ENCODE measurements at regions not wholly inside any gene's neighbourhood (a gene's known extent, or its start where the extent isn't known, plus 50 kb on each side); places are given as distances from the start of the nearest gene placed in this dataset.

- Histone ChIP-seq H3K36me3 (no peaks in the 10 kb centered on the region), H3K27me3 (peaks cover 45% of the 10 kb centered on the region), H3K27ac (no peak overlapping the region), H3K4me3 (no peak overlapping the region), H3K9me3 (no peaks in the 10 kb centered on the region), H3K4me1 (peaks cover 0 to 9% (median 0%) of the 10 kb centered on the region in 3 donors)
- 86% methylated on average over 11 to 26 of the region's 32 CpGs for WGBS, 2 donors (ENCODE audit: low coverage in 1 of 2)
- ATAC-seq, result no peak
- TF ChIP-seq POLR2AphosphoS5 (IDR thresholded peaks at IDR 0.05), result no peak
- TF ChIP-seq EP300 (IDR thresholded peaks at IDR 0.05), result no peak
- no peak for TF ChIP-seq POLR2A (IDR thresholded peaks at IDR 0.05)
- TF ChIP-seq CTCF (IDR thresholded peaks at IDR 0.05), result no peak
Observed at GRCh38 chr2:241946306-241947003, 76.9 kb downstream of the RTP5 start.

- Histone ChIP-seq H3K9me3 (no peaks in the 10 kb centered on the region), H3K27me3 (peaks cover 50% of the 10 kb centered on the region), H3K4me3 (no peak overlapping the region), H3K36me3 (no peaks in the 10 kb centered on the region), H3K4me1 (peaks cover 0 to 9% (median 0%) of the 10 kb centered on the region in 3 donors), H3K27ac (no peak overlapping the region)
- 45 to 98% methylated on average over 6 to 11 of the region's 28 CpGs for WGBS, 2 donors (ENCODE audit: low coverage in 1 of 2)
- TF ChIP-seq EP300 (IDR thresholded peaks at IDR 0.05) (no peak), CTCF (IDR thresholded peaks at IDR 0.05) (no peak), POLR2AphosphoS5 (IDR thresholded peaks at IDR 0.05) (no peak), POLR2A (IDR thresholded peaks at IDR 0.05) (no peak)
- ATAC-seq, result no peak
Observed at GRCh38 chr2:241947004-241947350, 77.4 kb downstream of the RTP5 start.

- Histone ChIP-seq H3K27me3 (peaks cover 52% of the 10 kb centered on the region), H3K4me3 (no peak overlapping the region), H3K9me3 (no peaks in the 10 kb centered on the region), H3K27ac (no peak overlapping the region), H3K36me3 (no peaks in the 10 kb centered on the region), H3K4me1 (peaks cover 0 to 9% (median 0%) of the 10 kb centered on the region in 3 donors)
- 82 to 93% methylated on average over 3 to 6 of the region's 21 CpGs for WGBS, 2 donors (ENCODE audit: low coverage in 1 of 2)
- TF ChIP-seq POLR2AphosphoS5 (IDR thresholded peaks at IDR 0.05) (no peak), CTCF (IDR thresholded peaks at IDR 0.05) (no peak), POLR2A (IDR thresholded peaks at IDR 0.05) (no peak), EP300 (IDR thresholded peaks at IDR 0.05) (no peak)
- no peak for ATAC-seq
Observed at GRCh38 chr2:241947401-241947800, 77.9 kb downstream of the RTP5 start.

- no peaks in the 10 kb centered on the region for H3K36me3 ChIP-seq
- TF ChIP-seq CTCF (IDR thresholded peaks at IDR 0.05) (no peak), POLR2A (IDR thresholded peaks at IDR 0.05) (no peak), POLR2AphosphoS5 (IDR thresholded peaks at IDR 0.05) (no peak), EP300 (IDR thresholded peaks at IDR 0.05) (no peak)
- no peak overlapping the region for H3K4me3 ChIP-seq
- peaks cover 52% of the 10 kb centered on the region for H3K27me3 ChIP-seq
- peaks cover 0 to 9% (median 0%) of the 10 kb centered on the region in 3 donors for H3K4me1 ChIP-seq
- H3K27ac ChIP-seq, result no peak overlapping the region
- no peak for ATAC-seq
- H3K9me3 ChIP-seq, result no peaks in the 10 kb centered on the region
- WGBS, 2 donors (ENCODE audit: low coverage in 1 of 2), result no CpG with 5 or more reads among the region's 19 CpGs
Observed at GRCh38 chr2:241947876-241948275, 78.3 kb downstream of the RTP5 start.

GRCh38 chr2:241948299-241948897, 78.9 kb downstream of the RTP5 start:
- 78 to 79% methylated on average over 4 to 7 of the region's 8 CpGs for WGBS, 2 donors (ENCODE audit: low coverage in 1 of 2)
- TF ChIP-seq CTCF (IDR thresholded peaks at IDR 0.05) (no peak), POLR2AphosphoS5 (IDR thresholded peaks at IDR 0.05) (no peak)
- H3K4me3 ChIP-seq, result no peak overlapping the region
- peaks cover 0 to 9% (median 0%) of the 10 kb centered on the region in 3 donors for H3K4me1 ChIP-seq
- H3K36me3 ChIP-seq, result no peaks in the 10 kb centered on the region
- no peak for ATAC-seq
- H3K27ac ChIP-seq, result no peak overlapping the region
- no peaks in the 10 kb centered on the region for H3K9me3 ChIP-seq
- peaks cover 52% of the 10 kb centered on the region for H3K27me3 ChIP-seq

All from gastroesophageal sphincter (tissue), 4 donors.